Gastroesophageal sphincter (tissue), 3 donors: ENCODE measurements at regions not wholly inside any gene's neighbourhood (a gene's known extent, or its start where the extent isn't known, plus 50 kb on each side); places are given as distances from the start of the nearest gene placed in this dataset.
A peak's percentile ranks its signal among the peaks of the same experiment; 100 is the strongest.

Experiments used
- POLR2A ChIP-seq, 2 donors: fragments of 450-650 bp; IDR thresholded peaks; one replicate each; pipeline ENCODE4 v1.6.1; 2017; ENCODE audit warnings: antibody characterized with exemption in 2 of 2, mild to moderate bottlenecking in 2 of 2, moderate library complexity in 1 of 2
- POLR2AphosphoS5 ChIP-seq: sonication (generic); formaldehyde crosslinking; IDR thresholded peaks from one replicate; pipeline ENCODE4 v1.6.1; 2017; ENCODE audit warnings: antibody characterized with exemption
- TF ChIP-seq, protein P1 (sequence below), 4 experiments: fragments of 200-600 bp in 2 of 4; fragments of 450-650 bp in 2 of 4; sonication (generic) in 1 of 4; IDR thresholded peaks; one replicate each; pipeline ENCODE4 v1.5.1; 2017 to 2019; ENCODE audit warnings: antibody characterized with exemption in 4 of 4, mild to moderate bottlenecking in 2 of 4, moderate library complexity in 2 of 4

DNA sequence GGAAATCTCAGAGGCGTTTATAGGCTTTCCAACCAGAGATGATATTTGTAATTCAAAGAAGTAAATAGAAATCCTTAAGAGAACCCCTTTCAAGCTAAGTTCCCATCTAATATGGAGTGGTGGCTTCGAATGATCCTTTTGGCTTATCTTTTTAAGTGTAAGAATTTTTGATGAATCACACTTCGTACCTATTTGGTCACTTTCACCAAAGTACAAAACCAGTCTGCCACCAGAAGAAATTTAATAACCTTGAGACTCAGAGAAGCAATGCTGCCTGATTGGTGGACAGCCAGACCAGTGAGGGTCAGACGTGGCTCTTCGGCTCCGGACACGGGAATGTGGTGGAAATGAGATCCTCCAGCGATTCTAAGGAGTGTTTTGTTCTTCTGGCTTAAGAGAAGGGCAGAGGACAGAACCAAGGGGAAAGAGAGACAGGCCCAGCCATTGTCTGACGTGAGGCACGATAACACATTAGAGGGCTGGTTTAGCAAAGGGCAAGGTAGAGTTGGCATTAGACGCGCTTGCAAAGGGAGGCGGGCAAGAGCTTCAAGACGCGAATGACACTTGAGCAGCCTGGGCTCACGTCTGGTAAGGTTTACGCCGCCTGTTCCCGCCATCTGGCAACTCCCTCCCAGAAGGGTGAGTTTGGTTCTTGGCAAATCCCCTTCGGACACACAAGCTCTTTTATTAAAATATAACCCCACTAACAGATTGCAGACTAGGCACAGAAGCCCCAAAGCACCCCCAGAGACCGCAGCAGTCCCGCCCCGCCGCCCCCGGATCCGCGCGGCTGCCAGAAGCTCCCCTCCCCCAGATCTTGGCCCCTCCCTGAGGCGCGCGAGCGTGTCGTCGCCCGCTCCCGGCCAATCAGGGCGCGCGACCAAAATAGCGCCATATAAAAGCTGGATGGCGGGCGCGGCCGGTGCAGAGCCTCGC is 50.0 kb upstream of the EZR start:
- TF ChIP-seq, protein P1, sequence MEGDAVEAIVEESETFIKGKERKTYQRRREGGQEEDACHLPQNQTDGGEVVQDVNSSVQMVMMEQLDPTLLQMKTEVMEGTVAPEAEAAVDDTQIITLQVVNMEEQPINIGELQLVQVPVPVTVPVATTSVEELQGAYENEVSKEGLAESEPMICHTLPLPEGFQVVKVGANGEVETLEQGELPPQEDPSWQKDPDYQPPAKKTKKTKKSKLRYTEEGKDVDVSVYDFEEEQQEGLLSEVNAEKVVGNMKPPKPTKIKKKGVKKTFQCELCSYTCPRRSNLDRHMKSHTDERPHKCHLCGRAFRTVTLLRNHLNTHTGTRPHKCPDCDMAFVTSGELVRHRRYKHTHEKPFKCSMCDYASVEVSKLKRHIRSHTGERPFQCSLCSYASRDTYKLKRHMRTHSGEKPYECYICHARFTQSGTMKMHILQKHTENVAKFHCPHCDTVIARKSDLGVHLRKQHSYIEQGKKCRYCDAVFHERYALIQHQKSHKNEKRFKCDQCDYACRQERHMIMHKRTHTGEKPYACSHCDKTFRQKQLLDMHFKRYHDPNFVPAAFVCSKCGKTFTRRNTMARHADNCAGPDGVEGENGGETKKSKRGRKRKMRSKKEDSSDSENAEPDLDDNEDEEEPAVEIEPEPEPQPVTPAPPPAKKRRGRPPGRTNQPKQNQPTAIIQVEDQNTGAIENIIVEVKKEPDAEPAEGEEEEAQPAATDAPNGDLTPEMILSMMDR (IDR thresholded peaks at IDR 0.05): no peak
- TF ChIP-seq POLR2AphosphoS5 (peak; percentile 60), POLR2A (IDR thresholded peaks at IDR 0.05) (peak in 1 of 2 donors; percentile 39)
